AG04450 (cell line): ENCODE measurements at regions not wholly inside any gene's neighbourhood (a gene's known extent, or its start where the extent isn't known, plus 50 kb on each side); places are given as distances from the start of the nearest gene placed in this dataset.

Source experiments
- CTCF ChIA-PET: fragments of 300-600, 350-600 bp; formaldehyde crosslinking; extraction: SDS; loops from one replicate; lab custom pipeline; 2022; ENCODE audit warnings: antibody characterized with exemption, inconsistent platforms; lab: Charles Lee
- POLR2A ChIA-PET: fragments of 350-600 bp; formaldehyde crosslinking; extraction: SDS; loops from one replicate; lab custom pipeline; 2021; ENCODE audit warnings: antibody characterized with exemption, inconsistent platforms; lab: Yijun Ruan, JAX
- DNase-seq: peaks from one replicate; pipeline ENCODE4 v3.0.0-alpha.2; 2011; ENCODE audit warnings: low read depth, low spot score
- H3K27ac ChIP-seq: one replicate; pipeline ENCODE4 v1.5.1; 2012; ENCODE audit warnings: low read depth, low read length, control low read depth
- H3K27me3 ChIP-seq: one replicate; pipeline ENCODE4 v1.6.0; 2012; ENCODE audit warnings: low read length; ENCODE audit not compliant: control insufficient read depth, insufficient read depth
- H3K4me3 ChIP-seq: 2 replicates; pipeline ENCODE4 v1.5.1; 2011; ENCODE audit warnings: mild to moderate bottlenecking, low read depth, low read length, control low read depth
- H3K9me3 ChIP-seq: 2 replicates; pipeline ENCODE4 v1.5.1; 2012; ENCODE audit warnings: low read length; ENCODE audit not compliant: control insufficient read depth, insufficient read depth
- TF ChIP-seq, protein P1 (sequence below): IDR thresholded peaks from 2 replicates; pipeline ENCODE4 v1.5.1; 2011; ENCODE audit warnings: low read depth, low read length, control low read depth, inconsistent platforms

DNA sequence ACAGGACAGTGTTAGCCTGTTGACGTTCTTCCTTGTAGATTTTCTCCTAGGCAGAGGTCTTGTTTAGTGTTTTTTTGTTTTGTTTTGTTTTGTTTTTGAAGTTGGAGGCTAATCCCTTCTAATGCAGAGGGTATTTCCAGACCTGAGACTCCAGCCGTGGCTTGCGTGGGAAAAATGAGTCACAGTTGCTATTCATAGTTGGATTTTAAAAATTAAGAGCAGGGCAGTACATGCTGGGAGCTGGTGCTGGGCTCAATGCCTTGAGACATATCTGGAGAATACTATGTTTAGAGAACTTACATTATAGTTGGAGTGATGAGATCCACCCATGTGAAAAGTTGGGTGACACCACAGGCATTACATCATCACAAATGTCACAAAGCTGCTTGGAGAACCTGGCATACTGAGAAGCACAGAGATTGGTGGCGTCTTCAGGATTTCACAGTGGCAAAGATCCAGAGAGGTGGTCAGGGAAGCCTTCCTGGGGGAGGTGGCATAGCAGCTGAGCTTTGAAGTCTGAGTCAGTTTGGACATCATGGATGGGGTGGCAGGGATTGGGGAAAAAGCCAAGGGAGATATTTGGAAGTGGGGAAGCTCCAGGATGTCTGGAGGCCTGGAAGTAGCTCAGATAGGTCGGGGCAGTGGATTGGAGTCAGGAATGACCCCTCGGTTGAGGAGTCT is 249.4 kb downstream of the LOXHD1 start:
- Histone ChIP-seq H3K27ac (no peak overlapping the region), H3K9me3 (no peaks in the 10 kb centered on the region), H3K27me3 (peaks cover 3% of the 10 kb centered on the region), H3K4me3 (no peak overlapping the region)
- ChIA-PET POLR2A (no interaction called here), CTCF (no interaction called here)
- no peak for DNase-seq
- TF ChIP-seq, protein P1, sequence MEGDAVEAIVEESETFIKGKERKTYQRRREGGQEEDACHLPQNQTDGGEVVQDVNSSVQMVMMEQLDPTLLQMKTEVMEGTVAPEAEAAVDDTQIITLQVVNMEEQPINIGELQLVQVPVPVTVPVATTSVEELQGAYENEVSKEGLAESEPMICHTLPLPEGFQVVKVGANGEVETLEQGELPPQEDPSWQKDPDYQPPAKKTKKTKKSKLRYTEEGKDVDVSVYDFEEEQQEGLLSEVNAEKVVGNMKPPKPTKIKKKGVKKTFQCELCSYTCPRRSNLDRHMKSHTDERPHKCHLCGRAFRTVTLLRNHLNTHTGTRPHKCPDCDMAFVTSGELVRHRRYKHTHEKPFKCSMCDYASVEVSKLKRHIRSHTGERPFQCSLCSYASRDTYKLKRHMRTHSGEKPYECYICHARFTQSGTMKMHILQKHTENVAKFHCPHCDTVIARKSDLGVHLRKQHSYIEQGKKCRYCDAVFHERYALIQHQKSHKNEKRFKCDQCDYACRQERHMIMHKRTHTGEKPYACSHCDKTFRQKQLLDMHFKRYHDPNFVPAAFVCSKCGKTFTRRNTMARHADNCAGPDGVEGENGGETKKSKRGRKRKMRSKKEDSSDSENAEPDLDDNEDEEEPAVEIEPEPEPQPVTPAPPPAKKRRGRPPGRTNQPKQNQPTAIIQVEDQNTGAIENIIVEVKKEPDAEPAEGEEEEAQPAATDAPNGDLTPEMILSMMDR: no peak

DNA sequence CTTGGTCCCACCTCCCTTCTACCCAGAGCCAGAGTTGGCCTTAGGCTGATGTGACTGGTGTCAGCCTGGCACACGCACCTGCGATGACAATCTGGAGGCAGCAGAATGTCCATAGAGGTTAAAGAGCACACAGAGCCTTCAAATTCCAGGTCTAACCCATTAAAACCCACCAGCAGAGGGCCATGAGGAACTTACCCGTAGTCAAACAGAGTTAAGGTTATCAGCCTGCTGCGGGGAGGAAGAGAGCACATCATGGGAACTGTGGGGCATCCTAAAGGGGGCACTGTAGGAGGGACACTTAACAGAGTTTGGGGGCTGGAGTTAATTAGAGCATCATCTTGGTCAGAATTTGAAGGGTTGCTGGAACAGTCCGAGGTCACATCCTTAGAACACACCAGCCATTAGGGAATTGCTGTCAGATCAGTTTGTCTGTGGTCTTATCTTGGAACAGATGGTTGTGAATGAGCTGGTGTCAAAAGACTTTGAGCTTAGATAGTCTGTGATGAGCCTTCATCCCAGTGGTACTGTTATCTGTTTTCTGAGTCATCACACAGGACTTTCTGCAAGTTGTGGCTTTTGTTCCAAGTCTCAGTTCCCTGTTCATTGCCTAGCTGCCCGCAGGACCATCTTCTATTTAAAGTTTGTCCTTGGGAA is 248.6 kb downstream of the LOXHD1 start:
- Histone ChIP-seq H3K27ac (no peak overlapping the region), H3K9me3 (no peaks in the 10 kb centered on the region), H3K4me3 (no peak overlapping the region), H3K27me3 (peaks cover 7% of the 10 kb centered on the region)
- TF ChIP-seq, protein P1: peak; percentile 11; the same call in 1 of the 2 replicates
- ChIA-PET POLR2A (no interaction called here), CTCF (no interaction called here)
- DNase-seq: no peak

DNA sequence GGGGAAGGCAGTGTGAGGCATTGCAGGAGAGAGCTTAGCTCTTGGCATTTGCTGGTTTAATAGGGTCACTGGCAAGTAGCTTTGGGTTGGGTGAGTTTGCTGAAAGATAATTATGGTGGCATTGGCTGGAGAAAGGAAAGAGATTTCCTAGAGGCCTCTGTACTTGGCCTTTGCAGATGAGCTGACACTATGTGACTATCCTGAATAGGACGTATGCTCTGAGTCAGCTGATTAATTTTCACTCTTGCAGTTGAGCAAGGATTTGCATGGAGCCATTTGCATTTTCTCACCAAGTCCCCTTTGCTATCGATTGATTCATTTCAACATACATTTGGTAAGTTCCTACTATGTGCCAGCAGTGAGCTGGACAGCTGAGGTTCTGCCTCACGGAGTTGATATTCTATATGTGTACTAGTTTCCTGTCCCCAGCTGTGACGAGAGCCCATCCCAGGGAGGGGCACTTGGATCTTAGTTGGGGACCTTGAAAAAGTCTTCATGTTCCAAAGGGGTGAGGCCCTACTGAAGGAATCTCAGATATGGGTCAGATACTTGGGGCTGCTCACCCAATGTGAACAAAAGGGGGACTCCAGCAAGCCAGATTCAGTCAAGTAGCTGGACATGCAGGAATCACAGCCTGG is 245.7 kb downstream of the LOXHD1 start:
- DNase-seq: no peak
- Histone ChIP-seq H3K27me3 (peaks cover 7% of the 10 kb centered on the region), H3K9me3 (no peaks in the 10 kb centered on the region), H3K4me3 (no peak overlapping the region), H3K27ac (no peak overlapping the region)
- ChIA-PET CTCF (interaction anchor here (1.1 kb wide), 1 partner anchor 247 kb away, joined by 3 read pairs; no protein-coding TSS in a partner anchor), POLR2A (no interaction called here)
- TF ChIP-seq, protein P1: no peak

DNA sequence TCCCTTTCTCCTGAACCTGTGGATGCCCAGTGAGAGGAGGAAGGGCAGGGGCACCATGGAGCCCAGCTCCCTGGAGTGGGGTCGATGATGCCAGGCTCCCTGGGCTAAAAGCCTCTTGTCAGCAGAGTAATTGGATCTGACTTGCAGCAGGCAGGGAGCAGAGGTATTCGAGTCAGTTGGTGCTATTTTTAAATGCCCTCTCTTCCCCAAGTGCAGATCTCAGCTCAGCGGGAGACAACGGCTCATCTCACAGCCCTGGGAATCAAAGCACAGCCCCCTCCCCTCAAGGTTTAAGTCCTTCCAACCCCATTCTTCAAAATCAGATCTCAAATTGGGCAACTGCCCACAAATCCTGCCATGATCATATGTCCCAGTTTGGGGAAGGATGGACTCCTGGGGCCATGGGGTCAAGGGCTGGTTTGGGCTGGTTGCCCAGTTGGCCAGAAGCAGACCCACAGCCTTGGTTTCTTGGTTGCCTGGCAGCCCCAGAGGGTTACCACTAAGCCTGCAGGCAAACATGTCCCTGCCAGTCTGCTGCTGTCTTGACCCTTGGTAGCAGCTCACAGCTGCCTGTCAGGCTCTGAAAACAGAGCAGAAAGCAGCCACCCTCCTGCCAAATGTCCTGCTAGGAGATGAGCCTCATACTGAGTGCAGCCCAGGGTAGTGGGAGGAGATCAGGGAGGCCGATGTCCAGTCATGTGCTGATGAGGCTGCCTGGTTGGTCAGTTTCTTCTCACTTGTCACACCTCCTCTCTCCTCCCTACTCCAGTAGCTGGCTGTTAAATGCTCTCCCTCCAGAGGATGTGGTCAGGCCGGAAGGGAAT is 244.9 kb downstream of the LOXHD1 start:
- TF ChIP-seq, protein P1: no peak
- CTCF ChIA-PET: interaction anchor here (1.1 to 1.3 kb wide), 2 partner anchors 8 to 246 kb away, joined by 3 read pairs; no protein-coding TSS in a partner anchor
- H3K9me3 ChIP-seq: no peaks in the 10 kb centered on the region
- peaks cover 7% of the 10 kb centered on the region for H3K27me3 ChIP-seq
- no peak overlapping the region for H3K4me3 ChIP-seq
- H3K27ac ChIP-seq: no peak overlapping the region
- DNase-seq: no peak
- POLR2A ChIA-PET: no interaction called here
